HG03565 (cell line): ENCODE measurements at regions not wholly inside any gene's neighbourhood (a gene's known extent, or its start where the extent isn't known, plus 50 kb on each side); places are given as distances from the start of the nearest gene placed in this dataset.
A peak's percentile ranks its signal among the peaks of the same experiment; 100 is the strongest.

Experiments
- ATAC-seq: cut with Tn5 transposase; IDR thresholded peaks from one replicate; pipeline ENCODE4 v1.9.1; 2021; ENCODE audit warnings: mild to moderate bottlenecking, moderate library complexity; ENCODE audit not compliant: unreplicated experiment

GRCh38 chr9:115362101-115362500 is 244.1 kb upstream of the TNC start:
- ATAC-seq: no peak

DNA sequence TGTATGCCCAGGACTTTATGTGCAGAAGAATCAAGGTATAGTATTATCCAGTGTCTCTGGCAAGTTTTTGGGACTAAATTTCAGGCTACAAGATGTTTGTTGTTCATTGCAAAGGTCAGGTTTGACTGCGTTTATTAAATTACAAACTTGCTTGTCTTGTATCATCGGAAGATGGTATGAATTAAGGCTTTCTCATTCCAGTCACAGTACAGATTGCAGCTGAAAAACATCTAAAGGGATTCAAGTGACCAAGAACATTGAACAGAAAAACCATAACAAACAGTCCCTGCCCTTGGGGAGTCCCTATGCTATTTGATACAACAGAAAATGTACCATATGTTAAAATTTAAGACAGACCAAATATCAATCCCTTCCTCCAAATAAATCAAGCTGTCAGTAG is 244.7 kb upstream of the TNC start:
- no peak for ATAC-seq

GRCh38 chr9:115364991-115365390 is 247.0 kb upstream of the TNC start:
- no peak for ATAC-seq

GRCh38 chr9:115367321-115367720 is 249.4 kb upstream of the TNC start:
- ATAC-seq: no peak

DNA sequence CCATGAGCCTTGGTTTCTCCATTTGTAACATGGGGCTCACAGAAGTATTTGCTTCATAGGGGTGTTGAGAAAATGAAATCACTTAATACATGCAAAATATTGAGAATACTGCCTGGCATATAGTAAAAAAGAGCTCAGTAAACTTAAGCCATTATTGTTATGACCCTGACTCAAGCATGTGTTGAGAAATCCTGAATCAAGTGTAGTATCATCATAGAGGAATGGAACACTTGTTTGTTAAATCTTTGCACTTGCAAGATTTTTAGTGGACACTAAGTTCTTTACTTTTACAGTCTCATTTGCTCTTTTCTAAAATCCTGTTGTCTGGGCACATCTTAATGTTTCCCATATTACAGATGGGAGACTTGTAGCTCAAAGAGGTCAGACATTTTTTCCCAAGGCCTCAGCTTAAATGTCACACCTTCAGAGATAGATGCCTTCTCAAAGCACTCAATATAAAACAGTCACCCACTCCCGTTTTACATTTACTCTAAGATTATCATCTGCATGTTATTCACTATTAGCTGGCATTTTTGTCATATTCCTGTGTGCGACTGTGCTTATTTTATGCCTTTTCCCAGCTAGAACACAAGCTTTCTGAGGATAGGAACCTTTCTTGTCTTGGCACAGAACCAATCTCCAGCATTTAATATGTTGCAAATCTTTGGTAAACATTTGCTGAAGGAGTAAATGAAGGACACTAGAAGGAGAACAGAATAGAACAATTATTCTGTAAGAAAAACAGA is 250.0 kb upstream of the TNC start:
- ATAC-seq: no peak

- no peak for ATAC-seq
Measured at GRCh38 chr9:115369322-115369957, 251.5 kb upstream of the TNC start.

DNA sequence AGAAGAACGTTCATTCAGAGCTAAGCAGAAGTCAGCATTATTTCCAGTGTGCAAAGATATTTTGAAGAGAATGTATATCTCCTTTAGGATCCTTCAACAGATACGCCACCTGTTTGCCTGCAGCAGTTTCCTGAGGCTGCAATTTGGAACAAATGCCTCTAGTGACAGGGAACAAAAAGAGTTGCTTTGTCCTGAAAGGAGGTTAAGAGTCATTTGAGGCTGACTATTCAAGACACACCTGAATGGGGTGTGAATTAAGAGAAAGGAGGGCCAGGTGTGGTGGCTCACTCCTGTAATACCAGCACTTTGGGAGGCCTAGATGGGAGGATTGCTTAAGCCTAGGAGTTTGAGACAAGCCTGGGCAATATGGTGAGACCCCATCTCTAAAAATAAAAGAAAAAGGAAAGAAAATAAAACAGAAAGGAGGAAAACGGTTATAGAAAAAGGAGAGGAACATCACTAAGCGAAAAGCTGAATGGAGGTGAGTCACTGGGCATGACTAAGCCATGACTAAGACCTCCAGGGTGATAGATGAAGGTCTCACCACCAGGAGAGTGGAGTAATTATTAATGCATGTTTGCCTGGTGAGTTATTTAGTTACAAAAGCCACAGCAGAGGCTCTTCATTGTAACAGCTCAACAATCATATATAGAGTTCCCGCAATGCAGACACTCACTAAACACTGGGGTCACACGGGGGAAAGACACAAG is 255.2 kb upstream of the TNC start:
- peak; percentile 81 for ATAC-seq

DNA sequence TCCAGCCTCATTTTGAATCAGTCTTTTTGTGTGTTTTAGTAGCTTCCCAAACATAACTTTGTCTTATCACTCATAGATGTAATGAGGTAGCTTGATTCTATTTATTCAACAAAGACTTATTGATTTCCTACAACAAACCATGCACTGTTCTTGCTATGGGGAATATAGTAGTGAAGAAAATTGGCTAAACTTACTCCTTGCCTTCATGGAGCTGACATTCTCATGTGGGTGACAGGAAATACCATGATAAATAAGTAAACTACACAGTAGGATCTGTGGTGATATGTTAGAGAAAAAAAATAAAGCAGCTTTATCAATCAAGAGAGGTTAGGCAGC is 255.7 kb upstream of the TNC start:
- no peak for ATAC-seq

DNA sequence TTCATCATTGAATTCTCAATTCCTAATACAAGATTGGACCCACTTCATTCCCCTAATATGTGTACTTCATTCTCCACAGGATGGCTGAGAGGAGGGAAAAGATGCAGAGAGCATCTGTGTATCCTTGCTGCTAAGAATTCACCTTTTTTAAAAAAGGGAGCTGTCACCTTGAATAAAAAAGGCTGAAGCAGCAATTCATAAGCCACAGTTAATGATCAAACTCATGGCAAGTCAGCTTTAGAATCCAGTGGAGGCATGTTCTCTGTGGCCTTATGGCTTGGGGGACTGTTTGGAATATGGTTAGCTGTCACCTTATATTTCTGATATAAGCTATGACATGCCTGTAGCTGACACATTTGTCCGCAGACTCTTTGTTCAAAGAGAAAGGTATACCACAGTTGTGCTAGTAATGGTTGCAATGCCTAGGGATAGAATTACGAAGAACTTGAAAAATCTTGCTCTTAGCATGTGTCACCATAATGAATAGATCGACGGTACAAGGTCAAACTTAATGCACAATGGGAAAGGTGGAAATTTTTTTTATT is 256.8 kb upstream of the TNC start:
- ATAC-seq: no peak

GRCh38 chr9:115378241-115378640 is 260.3 kb upstream of the TNC start:
- no peak for ATAC-seq

DNA sequence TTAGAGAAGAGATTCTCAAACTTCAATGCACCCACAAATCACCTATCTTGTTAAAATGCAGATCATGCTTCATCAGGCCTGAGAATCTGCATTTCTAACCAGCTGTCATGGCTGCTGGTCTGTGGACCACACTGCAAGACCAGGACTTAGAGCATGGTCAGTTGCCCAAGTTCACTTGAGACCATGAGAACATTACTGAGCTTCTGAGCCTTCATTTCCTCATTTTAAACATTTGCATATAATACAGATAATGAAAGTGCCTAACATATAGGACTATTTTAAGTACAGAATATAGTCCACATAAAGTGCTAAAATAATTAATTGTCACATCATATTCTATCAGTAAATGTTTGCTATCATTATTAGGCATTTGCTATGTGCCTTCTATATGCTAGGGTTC is 260.8 kb upstream of the TNC start:
- no peak for ATAC-seq

DNA sequence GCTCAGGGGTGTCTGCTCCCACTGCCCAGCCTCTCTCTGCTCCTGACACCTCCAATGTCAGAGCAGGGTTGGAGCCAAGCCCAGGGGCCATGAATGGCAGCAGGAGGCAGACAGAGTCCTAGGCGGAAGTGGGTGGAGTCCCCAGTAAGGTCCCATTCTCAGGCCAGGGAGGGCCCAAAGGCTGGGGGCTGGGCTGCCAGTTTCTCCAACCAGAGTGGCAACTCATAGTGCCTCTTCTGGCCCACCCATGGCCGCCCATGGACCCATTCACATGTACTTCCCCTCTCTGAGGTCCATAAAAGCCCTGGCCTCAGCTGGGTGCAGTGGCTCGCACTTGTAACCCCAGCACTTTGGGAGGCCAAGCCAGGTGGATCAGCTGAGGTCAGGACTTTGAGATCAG is 261.8 kb upstream of the TNC start:
- ATAC-seq: no peak

DNA sequence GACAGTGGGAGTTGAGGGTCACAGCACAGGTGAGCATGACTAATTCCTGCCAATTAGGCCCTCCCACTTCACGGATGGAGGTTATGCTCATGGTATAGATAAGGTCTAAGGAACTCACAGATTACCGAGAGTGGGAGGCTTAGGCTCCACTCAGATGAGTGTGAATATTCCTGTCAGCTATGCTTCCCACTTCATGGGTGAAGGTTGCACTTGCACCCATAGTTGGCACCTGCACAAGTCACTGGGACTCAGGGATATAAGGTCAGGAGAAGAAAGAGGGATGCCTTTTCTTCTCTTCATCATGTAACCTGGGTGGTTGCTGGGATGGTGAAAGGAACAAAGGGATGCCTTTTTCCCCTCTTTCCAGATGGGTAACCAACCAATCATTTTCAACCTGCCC is 264.9 kb upstream of the TNC start:
- ATAC-seq: no peak

- no peak for ATAC-seq
Measured at GRCh38 chr9:115385383-115386122, 267.6 kb upstream of the TNC start.

DNA sequence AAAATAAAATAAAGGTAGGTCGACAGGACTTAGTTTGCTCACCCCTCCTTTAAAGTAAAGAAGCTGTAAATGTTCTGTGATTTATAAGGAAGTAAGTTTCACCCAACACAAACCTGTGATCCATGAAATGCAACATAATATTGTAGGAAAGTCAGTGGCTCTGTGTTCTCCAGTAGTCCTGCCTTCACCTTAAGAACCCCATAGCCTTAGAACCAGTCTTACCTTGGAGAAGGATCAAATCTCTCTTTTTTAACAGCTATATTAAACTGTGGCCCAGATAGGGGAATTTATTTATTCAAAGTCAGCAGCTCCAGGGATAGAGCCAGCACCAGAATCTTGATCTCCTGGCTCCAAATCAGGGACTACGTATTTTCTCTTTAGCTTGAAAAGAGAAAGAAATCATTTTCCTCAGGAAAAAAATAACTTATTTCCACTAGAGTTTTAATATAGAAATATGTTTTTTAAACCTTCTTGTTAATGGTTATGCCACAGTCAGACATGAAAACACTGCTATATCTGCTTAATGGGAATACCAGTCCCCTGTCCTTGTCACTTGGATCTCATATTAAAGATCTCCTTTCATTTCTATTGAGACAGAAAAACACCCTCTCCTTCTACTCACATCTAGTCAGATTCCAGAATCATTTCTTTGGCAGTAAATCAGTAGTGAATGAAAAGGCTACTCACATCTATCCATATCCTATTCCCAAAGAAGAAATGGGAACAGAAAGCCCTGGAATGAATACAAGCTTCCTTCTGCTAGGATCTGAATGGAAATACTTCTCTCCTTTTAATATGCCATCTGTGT is 269.2 kb upstream of the TNC start:
- no peak for ATAC-seq

- ATAC-seq: no peak
Measured at GRCh38 chr9:115391168-115391825, 273.3 kb upstream of the TNC start.

- ATAC-seq: no peak
Measured at GRCh38 chr9:115393976-115394775, 276.2 kb upstream of the TNC start.

DNA sequence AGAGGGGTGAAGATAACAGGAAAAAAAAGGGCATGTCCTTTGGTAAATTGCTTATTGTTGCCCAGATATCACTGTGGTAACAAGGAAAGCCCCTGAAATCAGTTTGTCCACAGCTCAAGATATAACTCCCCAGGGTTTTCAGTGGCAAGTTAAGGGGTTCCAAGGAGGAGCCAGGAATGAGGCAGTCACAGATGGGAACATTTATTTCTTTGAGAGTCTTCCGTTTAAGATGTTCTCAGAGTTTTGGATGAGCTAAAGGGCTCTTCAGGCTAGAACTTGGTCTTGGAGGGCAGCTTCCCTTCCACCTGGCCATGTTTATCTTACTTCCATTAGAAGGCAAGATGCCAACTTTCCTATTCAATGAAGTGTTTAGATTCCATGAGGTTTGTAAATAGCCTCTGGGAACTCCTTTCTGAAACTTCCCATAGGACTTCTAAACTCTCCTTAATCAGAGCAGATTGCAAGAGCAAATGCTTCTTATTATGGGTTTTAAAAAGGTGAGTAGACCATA is 277.6 kb upstream of the TNC start:
- ATAC-seq: no peak

DNA sequence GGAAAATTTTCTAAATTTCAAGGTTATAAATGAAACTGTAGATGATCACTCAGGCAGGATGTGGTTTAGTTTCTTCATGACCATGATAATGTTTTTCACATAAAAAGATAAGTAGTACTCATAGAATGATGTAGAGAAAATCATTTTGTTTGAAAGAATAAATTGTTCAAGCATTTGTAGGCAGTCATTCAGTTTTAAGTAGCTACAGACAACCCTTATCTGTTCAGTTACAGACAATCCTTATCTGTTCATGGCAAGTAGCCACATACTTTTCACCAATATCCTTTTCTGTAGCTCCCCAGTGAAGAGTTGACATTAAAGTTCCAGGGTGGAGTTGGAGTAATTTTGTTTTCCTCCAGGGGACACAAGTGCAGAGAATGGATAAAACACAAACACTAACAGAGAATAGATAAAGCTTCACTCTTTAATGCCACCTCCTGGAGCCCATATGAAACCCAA is 278.1 kb upstream of the TNC start:
- ATAC-seq: no peak
